H9 (cell line): ENCODE measurements at regions not wholly inside any gene's neighbourhood (a gene's known extent, or its start where the extent isn't known, plus 50 kb on each side); places are given as distances from the start of the nearest gene placed in this dataset.

ENCODE experiments used
- DNase-seq: peaks from one replicate; pipeline ENCODE4 v3.0.0-alpha.2; 2017
- H2AFZ ChIP-seq: one replicate; pipeline ENCODE4 v1.6.1; 2013; ENCODE audit warnings: mild to moderate bottlenecking, low read length, control low read depth, moderate library complexity
- H2AK5ac ChIP-seq: 2 replicates; pipeline ENCODE4 v1.6.1; 2013; ENCODE audit warnings: low read length, control low read depth, mixed read lengths; ENCODE audit not compliant: insufficient read length
- H2BK120ac ChIP-seq: one replicate; pipeline ENCODE4 v1.6.1; 2013; ENCODE audit warnings: low read depth, mild to moderate bottlenecking, low read length, control low read depth, inconsistent platforms; ENCODE audit not compliant: poor library complexity, severe bottlenecking
- H2BK12ac ChIP-seq: 2 replicates; pipeline ENCODE4 v1.6.1; 2013; ENCODE audit warnings: low read length, control low read depth, mixed read lengths, low read depth; ENCODE audit not compliant: insufficient read length
- H2BK15ac ChIP-seq: 2 replicates; pipeline ENCODE4 v1.6.1; 2013; ENCODE audit warnings: low read depth, low read length, control low read depth
- H2BK20ac ChIP-seq: one replicate; pipeline ENCODE4 v1.6.1; 2013; ENCODE audit warnings: low read depth, mild to moderate bottlenecking, low read length, control low read depth, inconsistent platforms; ENCODE audit not compliant: poor library complexity, severe bottlenecking
- H2BK5ac ChIP-seq: 2 replicates; pipeline ENCODE4 v1.6.1; 2013; ENCODE audit warnings: low read length, control low read depth, mixed read lengths; ENCODE audit not compliant: insufficient read length
- H3K14ac ChIP-seq: 2 replicates; pipeline ENCODE4 v1.6.1; 2013; ENCODE audit warnings: low read length, control low read depth; ENCODE audit not compliant: insufficient read depth
- H3K18ac ChIP-seq: 2 replicates; pipeline ENCODE4 v1.6.1; 2013; ENCODE audit warnings: low read depth, mild to moderate bottlenecking, mixed read lengths, low read length, control low read depth; ENCODE audit not compliant: insufficient read length
- H3K23ac ChIP-seq: 2 replicates; pipeline ENCODE4 v1.6.1; 2013; ENCODE audit warnings: low read length, control low read depth, mixed read lengths, low read depth; ENCODE audit not compliant: insufficient read length
- H3K23me2 ChIP-seq: 2 replicates; pipeline ENCODE4 v1.6.1; 2013; ENCODE audit warnings: low read depth, mild to moderate bottlenecking, mixed read lengths, low read length, control low read depth; ENCODE audit not compliant: insufficient read length, poor library complexity, severe bottlenecking
- H3K27ac ChIP-seq: 2 replicates; pipeline ENCODE4 v1.5.1; 2013; ENCODE audit warnings: low read length, control low read depth, mixed read lengths, low read depth; ENCODE audit not compliant: insufficient read length
- H3K27me3 ChIP-seq: 2 replicates; pipeline ENCODE4 v1.6.1; 2013; ENCODE audit warnings: low read length, control low read depth, inconsistent platforms; ENCODE audit not compliant: insufficient read depth
- H3K4ac ChIP-seq: 2 replicates; pipeline ENCODE4 v1.6.1; 2013; ENCODE audit warnings: low read depth, mild to moderate bottlenecking, control low read depth, inconsistent platforms, low read length, moderate library complexity
- H3K4me1 ChIP-seq: 2 replicates; pipeline ENCODE4 v1.6.1; 2013; ENCODE audit warnings: low read length, control low read depth, inconsistent platforms; ENCODE audit not compliant: insufficient read depth
- H3K4me2 ChIP-seq: 2 replicates; pipeline ENCODE4 v1.6.1; 2013; ENCODE audit warnings: low read length, control low read depth, mixed read lengths; ENCODE audit not compliant: insufficient read length, insufficient read depth
- H3K56ac ChIP-seq: 2 replicates; pipeline ENCODE4 v1.6.1; 2013; ENCODE audit warnings: low read depth, mild to moderate bottlenecking, mixed read lengths, low read length, control low read depth; ENCODE audit not compliant: insufficient read length
- H3K79me1 ChIP-seq: 2 replicates; pipeline ENCODE4 v1.6.1; 2013; ENCODE audit warnings: low read depth, mild to moderate bottlenecking, moderate library complexity, low read length, control low read depth, inconsistent platforms; ENCODE audit not compliant: insufficient read depth, poor library complexity, severe bottlenecking
- H3K79me2 ChIP-seq: 2 replicates; pipeline ENCODE4 v1.6.1; 2013; ENCODE audit warnings: low read length, control low read depth, inconsistent platforms; ENCODE audit not compliant: insufficient read depth
- H3K9ac ChIP-seq: 2 replicates; pipeline ENCODE4 v1.6.1; 2013; ENCODE audit warnings: low read length, control low read depth, mixed read lengths; ENCODE audit not compliant: insufficient read length; ENCODE audit errors: extremely low read depth
- H3K9me3 ChIP-seq: one replicate; pipeline ENCODE4 v1.6.1; 2013; ENCODE audit warnings: low read depth, low read length, inconsistent platforms; ENCODE audit not compliant: control insufficient read depth
- H3T11ph ChIP-seq: one replicate; pipeline ENCODE4 v1.6.1; 2013; ENCODE audit warnings: mild to moderate bottlenecking, low read length, control low read depth, inconsistent platforms
- H4K20me1 ChIP-seq: one replicate; pipeline ENCODE4 v1.6.1; 2013; ENCODE audit not compliant: control insufficient read depth, insufficient read length, insufficient read depth
- H4K5ac ChIP-seq: 2 replicates; pipeline ENCODE4 v1.6.1; 2013; ENCODE audit warnings: low read depth, mild to moderate bottlenecking, mixed read lengths, low read length, control low read depth; ENCODE audit not compliant: insufficient read length
- H4K8ac ChIP-seq: replicated peaks from 2 replicates; pipeline ENCODE4 v1.6.1; 2013; ENCODE audit warnings: low read length, control low read depth, mixed read lengths, low read depth; ENCODE audit not compliant: insufficient read length
- H4K91ac ChIP-seq: 2 replicates; pipeline ENCODE4 v1.6.1; 2013; ENCODE audit warnings: low read depth, mild to moderate bottlenecking, moderate library complexity, mixed read lengths, low read length, control low read depth; ENCODE audit not compliant: insufficient read length
- H3K27ac Mint-ChIP-seq, 3 experiments: 2 replicates in 2 of 3; 3 replicates in 1 of 3; pipeline ENCODE4 v1.8.0; 2020 to 2021; ENCODE audit warnings: mixed read lengths in 3 of 3, mild to moderate bottlenecking in 1 of 3, moderate library complexity in 1 of 3
- H3K27me3 Mint-ChIP-seq: 2 replicates; pipeline ENCODE4 v1.8.0; 2021; ENCODE audit warnings: low read depth, mild to moderate bottlenecking, moderate library complexity, mixed read lengths
- H3K36me3 Mint-ChIP-seq, 3 experiments: 2 replicates in 2 of 3; 3 replicates in 1 of 3; pipeline ENCODE4 v1.8.0; 2020 to 2021; ENCODE audit warnings: low read depth in 3 of 3, mixed read lengths in 3 of 3; ENCODE audit not compliant: insufficient read depth in 1 of 3
- H3K4me1 Mint-ChIP-seq, 2 experiments: 2 replicates each; pipeline ENCODE4 v1.8.0; 2020; ENCODE audit warnings: mixed read lengths in 2 of 2
- H3K4me3 Mint-ChIP-seq, 2 experiments: 2 replicates in 1 of 2; 3 replicates in 1 of 2; pipeline ENCODE4 v1.8.0; 2020 to 2021; ENCODE audit warnings: mild to moderate bottlenecking in 2 of 2, mixed read lengths in 2 of 2, moderate library complexity in 1 of 2
- H3K9me3 Mint-ChIP-seq, 2 experiments: 2 replicates in 1 of 2; 3 replicates in 1 of 2; pipeline ENCODE4 v1.8.0; 2020; ENCODE audit warnings: mild to moderate bottlenecking in 2 of 2, mixed read lengths in 2 of 2, moderate library complexity in 1 of 2
- CTCF ChIP-seq: fragments of 200-600 bp; sonication (generic); conservative IDR thresholded peaks from 3 replicates; pipeline ENCODE4 v1.8.0; 2021; ENCODE audit warnings: antibody characterized with exemption, mild to moderate bottlenecking
- WGBS: extraction: QIAGEN DNeasy Blood & Tissue Kit; methylation state at CpG from one replicate; pipeline ENCODE4 v1.1.7; 2013; ENCODE audit warnings: missing lambda C conversion rate, low lambda C conversion rate, mixed read lengths; ENCODE audit not compliant: insufficient read length; ENCODE audit errors: extremely low coverage; 5-methylcytosine and 5-hydroxymethylcytosine counted together

- H2BK15ac ChIP-seq, result no peak overlapping the region
- no peaks in the 10 kb centered on the region for H3K9me3 Mint-ChIP-seq
- no peak overlapping the region for H4K91ac ChIP-seq
- no peak overlapping the region for H3K27ac Mint-ChIP-seq
- WGBS, result no CpG with 5 or more reads among the region's 1 CpG
- H3K4me1 Mint-ChIP-seq, result no peaks in the 10 kb centered on the region
- H2AFZ ChIP-seq, result no peak overlapping the region
- no peaks in the 10 kb centered on the region for H3K79me2 ChIP-seq
- no peak overlapping the region for H3K14ac ChIP-seq
- no peaks in the 10 kb centered on the region for H3K23me2 ChIP-seq
- H3K4ac ChIP-seq, result no peak overlapping the region
- no peaks in the 10 kb centered on the region for H3K27me3 ChIP-seq
- TF ChIP-seq CTCF, result no peak
- no peak overlapping the region for H3T11ph ChIP-seq
- H4K5ac ChIP-seq, result no peak overlapping the region
- no peak overlapping the region for H3K56ac ChIP-seq
- no peak overlapping the region for H2AK5ac ChIP-seq
- H3K18ac ChIP-seq, result no peak overlapping the region
- H3K27ac ChIP-seq, result no peak overlapping the region
- no peak overlapping the region for H3K23ac ChIP-seq
- H2BK20ac ChIP-seq, result no peak overlapping the region
- H3K9ac ChIP-seq, result no peak overlapping the region
- no peaks in the 10 kb centered on the region for H3K36me3 Mint-ChIP-seq
- H4K8ac ChIP-seq, result no peak overlapping the region
- H3K4me2 ChIP-seq, result no peak overlapping the region
- no peaks in the 10 kb centered on the region for H3K27me3 Mint-ChIP-seq
- H2BK5ac ChIP-seq, result no peak overlapping the region
- no peak for DNase-seq
- H3K79me1 ChIP-seq, result no peaks in the 10 kb centered on the region
- H2BK12ac ChIP-seq, result no peak overlapping the region
- no peaks in the 10 kb centered on the region for H3K9me3 ChIP-seq
- no peak overlapping the region for H3K4me3 Mint-ChIP-seq
- no peak overlapping the region for H2BK120ac ChIP-seq
- H3K4me1 ChIP-seq, result no peaks in the 10 kb centered on the region
- H4K20me1 ChIP-seq, result no peaks in the 10 kb centered on the region
These were observed 454.4 kb downstream of the C4orf33 start for GRCh38 chr4:129550281-129550785.
